HG03280 (cell line): ENCODE measurements at regions not wholly inside any gene's neighbourhood (a gene's known extent, or its start where the extent isn't known, plus 50 kb on each side); places are given as distances from the start of the nearest gene placed in this dataset.

Experiments used
- ATAC-seq: cut with Tn5 transposase; IDR thresholded peaks from one replicate; pipeline ENCODE4 v1.9.1; 2021; ENCODE audit warnings: mild to moderate bottlenecking, moderate library complexity; ENCODE audit not compliant: unreplicated experiment

- ATAC-seq, result no peak
These were observed 216.0 kb downstream of the ZNF326 start for GRCh38 chr1:90210633-90211491.

GRCh38 chr1:90208949-90209348 is 214.0 kb downstream of the ZNF326 start:
- no peak for ATAC-seq

DNA sequence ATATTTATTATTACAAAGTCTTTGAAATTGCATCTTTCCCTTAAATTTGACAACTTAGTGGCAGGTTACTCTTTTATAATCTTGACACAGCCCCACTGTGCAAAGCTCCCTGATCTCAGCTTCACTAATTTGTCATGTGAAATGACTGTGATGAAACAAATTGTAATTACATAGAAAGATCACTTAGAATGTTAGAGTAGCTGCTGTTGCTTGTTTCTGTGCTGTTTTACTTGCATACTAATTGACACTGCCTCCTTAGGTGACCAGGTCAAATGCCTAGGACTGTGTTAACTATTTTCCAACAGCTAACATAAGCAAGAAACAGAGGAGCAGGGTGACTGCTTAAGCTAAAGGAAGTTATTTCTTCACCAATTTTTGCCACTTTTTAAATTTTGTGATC is 211.3 kb downstream of the ZNF326 start:
- no peak for ATAC-seq

DNA sequence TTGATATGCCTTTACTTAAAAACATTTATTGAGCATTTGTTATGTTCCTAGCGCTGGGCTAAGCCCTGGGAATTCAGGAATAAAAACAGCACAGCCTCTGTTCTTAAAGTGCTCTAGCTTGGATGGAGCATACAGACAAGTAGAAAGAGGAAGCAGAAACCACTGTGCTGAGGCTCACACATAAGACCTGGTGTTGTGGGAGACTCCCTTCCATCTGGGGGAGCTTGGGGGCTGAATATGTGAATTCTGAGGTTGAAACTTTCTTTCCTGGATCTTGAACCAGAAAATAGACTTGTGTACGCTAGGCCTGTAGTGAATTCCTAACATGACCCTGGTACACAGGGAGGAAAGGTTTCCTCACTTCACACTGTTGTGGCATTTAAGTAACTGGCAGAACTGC is 209.9 kb downstream of the ZNF326 start:
- no peak for ATAC-seq

GRCh38 chr1:90204023-90204590 is 209.2 kb downstream of the ZNF326 start:
- no peak for ATAC-seq

DNA sequence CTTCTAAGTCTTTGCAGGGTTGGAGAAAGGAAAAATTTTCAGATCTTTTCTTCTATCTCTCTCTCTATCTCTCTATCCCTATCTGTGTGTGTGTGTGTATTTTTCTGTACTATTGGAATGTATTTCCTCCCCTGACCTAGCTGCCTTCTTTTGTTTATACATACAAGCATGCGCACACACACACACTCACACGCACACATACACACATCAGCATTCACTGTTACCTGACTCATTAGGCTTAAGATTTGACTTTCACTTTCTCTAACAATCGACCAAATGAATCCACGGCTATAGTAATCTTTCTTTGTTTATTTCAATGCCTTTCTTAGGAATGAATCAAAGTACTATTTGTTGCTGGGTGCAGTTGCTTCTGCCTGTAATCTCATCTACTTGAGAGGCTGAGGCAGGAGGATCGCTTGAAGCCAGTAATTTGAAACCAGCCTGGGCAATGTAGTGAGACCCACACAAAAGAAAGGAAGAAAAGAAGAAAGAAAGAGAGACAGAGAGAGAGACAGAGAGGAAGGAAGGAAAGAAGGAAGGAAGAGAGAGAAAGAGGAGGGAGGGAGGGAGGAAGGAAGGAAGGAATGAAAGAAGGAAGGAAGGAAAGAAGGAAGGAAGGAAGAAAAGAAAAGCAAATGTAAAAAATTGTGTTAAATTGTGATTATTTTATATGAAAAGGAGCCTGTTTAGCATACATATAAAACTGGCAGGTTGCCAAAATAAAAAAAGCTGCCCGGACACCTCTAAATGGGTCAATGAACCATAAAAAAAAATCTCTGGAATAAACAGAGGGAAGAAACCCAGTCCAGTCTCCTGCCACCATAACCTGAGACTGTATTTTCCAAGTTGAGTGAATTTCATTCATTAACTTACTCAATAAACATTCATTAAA is 206.8 kb downstream of the ZNF326 start:
- no peak for ATAC-seq

DNA sequence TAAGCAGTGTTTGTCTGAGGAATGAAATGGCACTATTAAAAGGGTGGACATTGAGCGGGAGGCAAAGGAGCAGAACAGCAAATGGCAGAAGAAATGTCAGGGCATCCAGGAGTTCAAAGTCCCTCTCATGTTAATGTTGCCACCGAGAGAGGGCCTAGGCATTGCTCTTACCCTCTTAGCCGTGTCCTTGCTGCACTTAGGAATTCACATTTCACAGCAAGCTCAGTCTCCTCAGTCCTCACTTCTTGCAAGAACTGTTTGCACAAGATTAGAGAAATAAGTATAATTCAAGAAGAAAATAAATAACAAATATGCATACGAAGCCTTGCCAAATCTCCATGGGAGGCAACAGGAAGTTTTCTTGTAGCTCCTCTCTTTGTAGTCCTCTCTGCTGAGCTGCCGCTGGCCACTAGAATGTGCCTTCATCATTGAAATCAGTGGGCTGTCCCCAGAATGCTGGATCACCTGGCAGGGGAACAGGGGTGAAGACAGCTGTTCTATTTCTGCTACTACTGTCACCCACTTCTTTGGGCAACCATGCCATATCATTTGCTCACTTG is 205.8 kb downstream of the ZNF326 start:
- ATAC-seq, result no peak

DNA sequence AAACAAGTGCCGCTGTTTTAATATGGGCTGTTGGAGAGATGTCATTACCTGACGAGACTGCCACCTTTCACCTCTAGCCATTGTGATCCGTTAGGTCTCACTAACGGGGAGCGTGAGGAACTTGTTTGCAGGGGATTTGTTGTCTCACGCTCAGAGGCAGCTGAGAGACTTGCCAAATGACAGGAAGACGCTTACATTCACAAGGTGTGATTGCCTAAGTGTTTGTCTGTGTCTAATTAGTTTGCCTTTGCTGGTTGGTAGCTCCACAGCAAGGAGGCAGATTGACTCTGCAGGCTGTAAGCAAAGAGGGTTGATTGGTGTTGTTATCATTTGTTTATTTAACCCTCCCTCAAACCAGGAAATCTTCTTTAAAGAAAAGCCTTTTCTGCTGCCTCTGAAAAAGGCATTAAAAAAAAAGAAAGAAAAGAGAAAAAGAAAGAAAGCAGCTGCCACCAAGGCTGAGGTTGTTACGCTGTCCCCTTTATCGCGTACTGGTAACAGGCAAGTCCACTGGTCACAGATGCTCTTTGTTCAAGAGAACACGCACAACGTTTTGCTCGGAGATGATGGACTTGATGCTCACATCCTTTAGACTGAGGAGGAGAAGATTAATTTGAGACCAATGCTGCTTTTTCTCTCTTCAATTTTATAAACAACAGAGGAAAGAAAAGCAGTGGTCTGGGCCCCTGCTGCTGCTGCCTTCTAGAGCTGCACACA is 203.9 kb downstream of the ZNF326 start:
- ATAC-seq, result no peak

DNA sequence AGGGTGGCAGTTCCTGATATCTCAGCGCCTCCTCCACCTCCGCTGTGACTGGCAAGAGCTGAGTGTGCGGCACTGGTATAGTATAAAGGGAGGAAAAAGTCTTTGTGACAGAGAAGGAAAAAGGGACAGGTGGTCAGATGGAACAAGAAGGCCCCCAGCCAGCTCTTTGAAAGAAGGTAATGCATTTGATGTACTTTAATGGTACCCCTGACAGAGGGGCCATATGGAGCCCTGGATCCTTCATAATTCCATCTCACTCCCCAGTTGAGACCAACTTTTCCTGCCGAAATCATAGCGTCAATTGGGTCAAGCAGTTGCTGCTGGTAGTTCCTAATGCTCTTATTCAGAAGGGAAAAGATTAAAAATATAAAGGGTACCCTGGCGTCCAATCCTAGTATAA is 198.2 kb downstream of the ZNF326 start:
- ATAC-seq, result no peak

DNA sequence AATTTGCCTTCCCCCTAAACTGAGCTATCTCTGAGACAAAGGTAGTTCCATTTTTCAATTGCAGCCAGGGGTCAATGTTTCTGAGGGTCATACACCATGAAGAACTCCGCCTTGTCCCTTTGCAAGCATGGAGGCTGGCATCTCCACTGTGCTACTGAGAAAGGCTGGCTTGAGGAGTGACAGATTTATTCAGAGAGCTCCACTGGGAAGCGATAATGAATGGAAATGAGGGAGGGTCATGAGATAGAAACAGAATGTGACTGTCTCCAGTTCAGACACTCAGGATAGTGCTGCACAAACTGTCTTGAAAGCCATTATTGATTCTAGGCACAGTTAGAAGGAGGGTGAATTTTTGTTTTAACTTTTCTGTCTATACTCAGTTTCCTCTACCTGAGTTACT is 197.5 kb downstream of the ZNF326 start:
- ATAC-seq, result no peak

GRCh38 chr1:90190523-90190922 is 195.6 kb downstream of the ZNF326 start:
- no peak for ATAC-seq

- ATAC-seq, result no peak
These were observed 195.0 kb downstream of the ZNF326 start for GRCh38 chr1:90189889-90190288.

DNA sequence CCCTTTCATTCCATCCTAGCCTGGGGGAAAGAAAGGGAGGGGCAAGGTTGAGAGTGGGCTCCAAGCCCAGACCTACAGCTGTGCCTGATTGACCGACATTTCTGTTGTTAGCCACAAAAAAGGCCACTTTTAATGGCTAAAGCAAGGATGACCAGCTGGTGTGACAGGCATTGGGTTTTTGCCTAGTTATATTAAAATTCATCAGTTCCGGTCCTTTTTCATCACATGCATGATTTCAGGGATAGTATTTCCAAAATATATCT is 192.3 kb downstream of the ZNF326 start:
- ATAC-seq, result no peak

DNA sequence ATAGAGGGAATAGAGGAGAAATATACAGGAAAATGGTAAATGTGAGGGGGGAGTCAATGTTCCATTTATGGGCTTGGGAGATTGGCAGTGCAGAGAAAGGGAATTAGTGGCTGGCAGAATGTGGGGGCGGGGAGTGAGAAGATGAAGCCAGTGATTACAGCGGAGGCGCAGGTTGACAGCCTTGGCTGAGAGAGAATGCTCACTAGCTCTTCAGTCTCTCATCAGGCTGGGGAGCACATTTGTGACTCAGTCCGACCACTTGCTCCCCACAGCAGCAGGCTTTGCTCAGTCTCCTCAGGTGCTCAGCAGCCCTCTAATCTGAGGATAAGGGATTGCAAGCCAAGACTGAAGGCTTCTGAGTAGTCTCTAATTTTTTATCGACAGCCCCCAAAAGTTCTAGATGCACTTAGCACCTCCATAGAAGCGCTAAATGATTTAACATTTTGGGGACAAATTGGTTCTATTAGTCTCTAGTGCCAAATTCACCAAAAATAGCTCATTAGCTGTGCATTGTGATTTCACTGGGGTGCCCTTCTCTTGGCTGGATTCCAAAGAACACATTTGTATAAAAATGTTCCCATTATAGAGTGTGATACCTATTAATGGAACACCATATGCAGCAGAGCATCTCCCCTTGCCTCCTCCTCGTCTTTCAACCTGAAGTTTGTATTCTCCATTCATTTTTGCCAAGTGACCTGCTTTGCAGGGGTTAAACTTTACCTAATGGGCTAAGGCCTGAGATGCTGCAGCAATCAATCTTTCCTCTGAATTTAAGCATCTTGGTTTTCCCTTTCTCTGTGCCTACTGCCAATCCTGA is 191.8 kb downstream of the ZNF326 start:
- ATAC-seq, result no peak

- ATAC-seq, result no peak
These were observed 181.6 kb downstream of the ZNF326 start for GRCh38 chr1:90176530-90176929.

- ATAC-seq, result no peak
These were observed 180.7 kb downstream of the ZNF326 start for GRCh38 chr1:90175490-90176167.

DNA sequence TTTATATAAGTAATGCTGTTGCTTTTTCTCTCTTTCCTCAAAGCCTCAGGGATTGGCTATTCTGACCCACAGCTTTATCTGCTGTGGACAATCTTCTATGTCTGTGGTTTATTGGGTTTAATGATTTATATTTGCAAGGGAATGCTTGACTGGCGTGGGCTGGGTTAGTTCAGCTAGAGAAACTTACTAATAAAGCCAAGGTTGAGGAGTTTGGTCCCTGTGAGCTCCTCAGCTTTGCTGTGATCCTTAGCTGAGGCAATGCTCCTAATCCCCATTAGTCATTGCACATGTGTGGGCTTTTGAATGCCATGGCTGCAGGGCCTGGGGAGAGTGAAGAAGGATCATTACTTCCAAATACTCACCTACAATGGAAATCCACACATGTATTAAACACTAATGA is 179.3 kb downstream of the ZNF326 start:
- no peak for ATAC-seq

GRCh38 chr1:90162216-90162615 is 167.3 kb downstream of the ZNF326 start:
- no peak for ATAC-seq

DNA sequence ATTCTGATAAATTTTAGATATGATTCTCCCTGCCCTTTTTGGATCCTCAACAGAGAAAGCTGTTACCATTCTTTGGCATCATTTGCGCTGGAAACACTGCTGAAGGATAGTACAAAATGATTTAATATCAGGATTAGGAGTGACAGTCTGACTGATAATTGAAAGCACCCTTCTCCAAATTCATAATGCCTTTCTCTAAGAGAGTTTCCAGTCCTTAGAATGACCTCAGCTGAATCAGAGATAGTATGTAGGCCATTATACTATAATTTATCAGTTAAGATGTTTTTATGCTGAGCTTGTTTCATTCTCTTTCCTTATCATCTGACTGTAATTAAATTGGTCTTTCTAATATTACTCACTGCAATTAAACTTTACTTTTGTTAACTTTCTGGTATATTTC is 166.7 kb downstream of the ZNF326 start:
- ATAC-seq, result no peak
